Brain microvascular endothelial cell (primary cell): ENCODE measurements at regions not wholly inside any gene's neighbourhood (a gene's known extent, or its start where the extent isn't known, plus 50 kb on each side); places are given as distances from the start of the nearest gene placed in this dataset.

Source experiments
- DNase-seq: peaks from one replicate; pipeline ENCODE4 v3.0.0-alpha.2; 2020
- H3K27ac ChIP-seq: fragments of 250-450 bp; sonication (Bioruptor Pico); 2 replicates; pipeline ENCODE4 v1.5.1; 2020; ENCODE audit warnings: mild to moderate bottlenecking, moderate library complexity
- H3K27me3 ChIP-seq: fragments of 250-450 bp; sonication (Bioruptor Pico); replicated peaks from 2 replicates; pipeline ENCODE4 v1.5.1; 2020; ENCODE audit warnings: mild to moderate bottlenecking
- H3K36me3 ChIP-seq: fragments of 250-450 bp; sonication (Bioruptor Pico); replicated peaks from 2 replicates; pipeline ENCODE4 v1.5.1; 2020; ENCODE audit warnings: mild to moderate bottlenecking
- H3K4me3 ChIP-seq: 2 replicates; pipeline ENCODE4 v1.5.1; 2011; ENCODE audit warnings: low read depth, mild to moderate bottlenecking, control low read depth, low read length, moderate library complexity
- CTCF ChIP-seq: IDR thresholded peaks from 2 replicates; pipeline ENCODE4 v1.5.1; 2011; ENCODE audit warnings: low read depth, mild to moderate bottlenecking, moderate library complexity, low read length, control low read depth, inconsistent platforms; ENCODE audit errors: missing control alignments
- in situ Hi-C: cut with HindIII; loops from 2 replicates; pipeline ENCODE4 v1.10.0; 2017; ENCODE audit warnings: low sequenced_read_pairs, low pct_ligation_motif_present

- H3K36me3 ChIP-seq, result no peaks in the 10 kb centered on the region
- DNase-seq, result no peak
- in situ Hi-C loops, result no loop called here
- no peak for TF ChIP-seq CTCF
- H3K27ac ChIP-seq, result no peak overlapping the region
- no peaks in the 10 kb centered on the region for H3K27me3 ChIP-seq
- no peak overlapping the region for H3K4me3 ChIP-seq
These were observed 405.8 kb downstream of the FAM170A start for GRCh38 chr5:120035181-120035580.

GRCh38 chr5:120035815-120036577 lies 406.6 kb downstream of the FAM170A start:
- Histone ChIP-seq H3K4me3 (no peak overlapping the region), H3K36me3 (no peaks in the 10 kb centered on the region), H3K27me3 (no peaks in the 10 kb centered on the region), H3K27ac (no peak overlapping the region)
- no peak for DNase-seq
- no peak for TF ChIP-seq CTCF
- in situ Hi-C loops, result no loop called here

- no peak for DNase-seq
- Histone ChIP-seq H3K36me3 (no peaks in the 10 kb centered on the region), H3K27ac (no peak overlapping the region), H3K4me3 (no peak overlapping the region), H3K27me3 (no peaks in the 10 kb centered on the region)
- no peak for TF ChIP-seq CTCF
- in situ Hi-C loops, result no loop called here
These were observed 408.1 kb downstream of the FAM170A start for GRCh38 chr5:120037451-120037850.

GRCh38 chr5:120039111-120039510 lies 409.8 kb downstream of the FAM170A start:
- no peak overlapping the region for H3K4me3 ChIP-seq
- in situ Hi-C loops, result no loop called here
- H3K27me3 ChIP-seq, result no peaks in the 10 kb centered on the region
- no peak for DNase-seq
- H3K27ac ChIP-seq, result no peak overlapping the region
- H3K36me3 ChIP-seq, result no peaks in the 10 kb centered on the region
- no peak for TF ChIP-seq CTCF

GRCh38 chr5:120043431-120043830 lies 414.1 kb downstream of the FAM170A start:
- DNase-seq, result no peak

More at GRCh38 chr5:120043431-120043830, 414.1 kb downstream of the FAM170A start:
- H3K27me3 ChIP-seq, result no peaks in the 10 kb centered on the region
- no peak overlapping the region for H3K27ac ChIP-seq
- no peaks in the 10 kb centered on the region for H3K36me3 ChIP-seq
- in situ Hi-C loops, result no loop called here
- TF ChIP-seq CTCF, result no peak
- H3K4me3 ChIP-seq, result no peak overlapping the region
